Dedifferentiated amniotic fluid mesenchymal stem cell (primary cell): ENCODE measurements at regions not wholly inside any gene's neighbourhood (a gene's known extent, or its start where the extent isn't known, plus 50 kb on each side); places are given as distances from the start of the nearest gene placed in this dataset.
"Not testable (repeated sequence)": the region's sequence is repeated elsewhere in the genome, so short reads cannot be mapped to it uniquely, and the experiment has no call there.

Experiments used
- DNase-seq: peaks from one replicate; pipeline ENCODE4 v3.0.0-alpha.2; 2016; ENCODE audit errors: extremely low spot score

DNA sequence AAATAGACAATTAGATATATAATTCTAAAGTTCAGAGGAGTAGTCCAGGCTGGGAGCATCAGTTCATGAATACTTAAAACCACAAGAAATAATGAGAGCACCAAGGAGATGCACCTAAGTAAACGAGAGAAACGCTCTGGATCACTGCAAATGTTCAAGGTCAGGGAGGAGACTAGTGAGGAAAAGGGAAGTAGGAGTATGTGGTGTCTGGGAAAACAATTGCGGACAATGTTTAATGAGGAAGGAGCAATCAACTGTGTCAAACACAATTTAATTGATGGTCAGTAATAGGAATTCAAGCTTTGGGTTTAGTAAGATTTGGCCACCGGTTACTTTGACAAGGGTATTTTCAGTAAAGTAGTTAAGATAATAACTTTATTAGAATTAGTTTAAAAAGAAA lies 652.2 kb downstream of the DACH1 start:
- no peak for DNase-seq

DNA sequence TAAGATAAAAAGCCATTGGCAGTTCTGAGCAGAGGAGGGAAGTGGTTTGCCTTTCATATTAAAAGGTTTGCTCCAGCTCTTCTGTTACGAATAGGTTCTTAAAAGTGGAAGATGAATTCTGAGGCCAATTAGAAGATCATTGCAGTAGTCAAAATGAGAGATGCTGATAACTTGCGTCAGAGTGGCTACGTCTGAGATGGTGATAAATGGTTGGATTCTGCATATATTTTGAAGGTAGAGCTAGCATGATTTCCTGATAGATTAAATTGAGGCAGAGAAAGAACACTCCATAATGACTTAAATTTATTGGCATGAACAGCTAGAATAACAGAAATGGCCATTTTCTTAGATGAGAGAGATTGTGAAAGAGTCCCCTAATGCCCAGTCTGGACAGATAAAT lies 652.6 kb downstream of the DACH1 start:
- no peak for DNase-seq

DNA sequence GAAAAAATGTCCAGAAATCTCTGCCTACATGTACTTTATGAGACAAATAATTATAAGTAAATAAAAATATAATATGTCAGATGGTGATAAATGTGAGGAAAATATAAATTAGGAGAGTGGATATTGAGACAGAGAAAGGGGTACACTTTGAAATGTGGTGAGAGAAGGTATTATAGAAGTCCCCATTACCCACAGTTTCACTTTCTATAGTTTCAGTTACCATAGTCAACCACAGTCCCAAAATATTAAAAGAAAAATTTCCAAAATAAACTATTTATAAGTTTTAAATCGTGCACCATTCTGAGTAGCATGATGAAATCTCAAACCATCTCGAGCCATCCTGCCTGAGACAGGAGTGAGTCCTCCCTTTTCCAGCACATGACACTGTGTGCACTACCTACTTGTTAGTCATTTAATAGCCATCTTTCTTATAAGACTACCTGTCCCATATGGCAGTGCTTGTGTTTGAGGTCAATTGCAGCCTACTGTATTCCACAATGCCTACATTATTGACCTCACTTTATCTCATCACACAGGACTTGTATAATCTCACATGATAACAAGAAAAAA lies 653.7 kb downstream of the DACH1 start:
- no peak for DNase-seq

DNA sequence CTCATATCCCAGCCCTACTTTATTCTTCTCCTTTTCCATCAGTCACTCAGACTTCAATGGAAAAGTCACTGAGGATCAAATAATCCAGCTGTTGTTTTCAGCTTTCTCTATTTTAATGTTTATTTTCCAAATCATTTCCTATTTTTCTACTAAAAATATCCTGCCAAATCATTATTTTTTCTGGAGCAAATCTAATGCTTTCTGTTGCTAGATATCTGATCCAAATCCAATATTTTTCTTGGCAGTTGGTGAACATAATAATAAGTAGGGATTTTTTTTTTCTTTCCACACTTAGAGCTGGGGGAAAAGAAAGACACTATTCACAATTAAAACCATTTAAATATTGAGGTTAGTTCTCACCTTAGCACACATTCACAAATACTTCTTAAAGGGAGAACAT lies 656.1 kb downstream of the DACH1 start:
- DNase-seq, result no peak

DNA sequence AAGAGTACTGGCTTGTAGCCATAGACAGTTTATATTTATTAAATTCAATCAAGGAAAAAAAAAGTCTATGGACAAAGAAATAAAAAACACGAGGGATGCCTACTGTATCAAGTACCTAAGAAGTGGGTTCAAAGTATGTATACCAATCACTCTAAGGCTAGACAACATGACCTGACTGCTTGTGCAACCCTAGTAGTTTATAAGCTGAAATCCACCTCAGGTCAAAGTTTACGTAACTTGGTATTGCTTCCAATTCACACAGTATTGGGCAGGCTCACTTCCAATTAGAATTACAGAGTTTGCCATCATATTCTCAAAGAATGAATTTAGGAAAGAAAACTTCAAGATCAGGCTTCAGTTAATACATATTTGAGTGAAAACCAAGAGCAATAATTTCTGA lies 657.8 kb downstream of the DACH1 start:
- no peak for DNase-seq

DNA sequence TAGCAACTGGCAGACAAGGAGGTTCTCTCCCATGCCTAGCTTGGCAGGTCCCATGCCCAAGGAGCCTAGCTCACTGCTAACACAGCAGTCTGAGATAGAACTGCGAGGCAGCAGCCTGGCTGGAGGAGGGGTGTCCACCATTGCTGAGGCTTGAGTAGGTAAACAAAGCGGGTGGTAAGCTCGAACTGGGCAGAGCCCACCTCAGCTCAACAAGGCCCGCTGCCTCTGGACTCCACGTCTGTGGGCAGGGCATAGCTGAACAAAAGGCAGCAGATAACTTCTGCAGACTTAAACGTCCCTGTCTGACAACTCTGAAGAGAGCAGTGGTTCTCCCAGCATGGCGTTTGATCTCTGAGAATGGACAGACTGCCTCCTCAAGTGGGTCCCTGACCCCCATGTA lies 682.4 kb downstream of the DACH1 start:
- not testable (repeated sequence) for DNase-seq

DNA sequence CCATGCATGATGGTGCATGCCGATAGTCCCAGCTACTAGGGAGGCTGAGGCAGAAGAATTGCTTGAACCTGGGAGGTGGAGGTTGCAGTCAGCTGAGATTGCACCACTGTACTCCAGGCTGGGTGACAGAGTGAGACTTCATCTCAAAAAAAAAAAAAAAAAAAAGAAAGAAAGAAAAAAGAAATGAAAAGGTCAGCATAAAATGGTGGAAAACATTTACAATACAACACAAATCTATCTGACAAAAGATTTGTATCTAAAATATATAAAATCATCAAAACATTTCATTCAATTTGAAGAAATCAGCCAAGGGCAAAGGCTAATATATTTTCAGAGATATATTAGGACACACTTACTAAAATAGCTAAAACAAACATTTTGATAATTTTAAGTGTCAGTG lies 683.7 kb downstream of the DACH1 start:
- DNase-seq, result not testable (repeated sequence)

DNA sequence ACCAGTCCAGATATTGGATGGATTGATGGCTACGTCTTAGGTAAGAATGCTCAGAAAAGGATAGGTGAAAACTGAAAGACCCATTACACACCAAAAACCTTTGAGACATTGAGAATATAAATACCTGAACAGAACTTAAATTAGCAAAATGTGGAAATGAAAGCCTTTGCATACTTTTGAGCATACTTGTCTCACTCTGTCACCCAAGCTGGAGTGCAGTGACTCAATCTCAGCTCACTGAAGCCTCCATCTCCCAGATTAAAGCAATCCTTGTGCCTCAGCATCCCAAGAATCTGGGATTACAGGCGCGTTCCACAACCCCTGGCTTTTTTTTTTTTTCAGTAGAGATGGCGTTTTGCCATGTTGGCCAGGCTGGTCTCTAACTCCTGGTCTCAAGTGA lies 695.3 kb downstream of the DACH1 start:
- DNase-seq, result no peak

DNA sequence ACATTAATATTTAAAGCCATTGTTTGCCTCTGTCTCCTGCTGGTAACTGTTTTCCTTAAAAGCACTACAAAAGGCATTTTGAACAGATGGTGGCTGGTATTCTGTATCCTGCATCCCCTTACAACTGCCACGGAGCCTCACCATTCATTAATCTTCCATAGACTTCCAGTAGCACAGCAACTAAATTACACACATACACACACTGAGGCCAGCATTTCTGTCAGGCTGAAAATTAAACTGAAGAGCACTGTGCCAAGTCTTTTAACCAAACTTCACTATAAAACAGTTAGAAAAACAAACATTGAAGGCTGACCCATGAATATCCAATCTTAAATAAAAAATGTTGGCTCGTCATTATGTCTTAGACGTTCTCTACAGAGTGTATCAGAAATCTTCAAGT lies 697.8 kb downstream of the DACH1 start:
- no peak for DNase-seq

DNA sequence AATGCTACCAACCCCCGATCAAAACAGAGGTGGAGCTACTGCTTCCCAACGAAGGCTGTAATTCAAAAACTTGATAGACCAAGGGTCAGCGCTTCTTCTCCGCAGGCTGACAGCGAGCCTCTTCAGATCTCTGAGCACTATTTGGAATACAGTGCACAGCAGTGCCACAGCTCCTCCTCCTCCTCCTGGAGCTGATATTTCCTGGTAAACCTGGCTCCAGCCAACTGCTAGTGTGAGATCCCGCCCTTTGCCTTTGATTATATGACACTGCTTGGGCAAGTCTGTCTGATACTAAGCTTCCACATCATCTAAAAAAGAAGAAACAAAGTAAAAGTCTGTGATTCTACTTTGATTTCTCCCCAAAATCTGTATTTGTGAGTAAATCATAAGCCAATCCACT lies 710.5 kb downstream of the DACH1 start:
- no peak for DNase-seq

DNA sequence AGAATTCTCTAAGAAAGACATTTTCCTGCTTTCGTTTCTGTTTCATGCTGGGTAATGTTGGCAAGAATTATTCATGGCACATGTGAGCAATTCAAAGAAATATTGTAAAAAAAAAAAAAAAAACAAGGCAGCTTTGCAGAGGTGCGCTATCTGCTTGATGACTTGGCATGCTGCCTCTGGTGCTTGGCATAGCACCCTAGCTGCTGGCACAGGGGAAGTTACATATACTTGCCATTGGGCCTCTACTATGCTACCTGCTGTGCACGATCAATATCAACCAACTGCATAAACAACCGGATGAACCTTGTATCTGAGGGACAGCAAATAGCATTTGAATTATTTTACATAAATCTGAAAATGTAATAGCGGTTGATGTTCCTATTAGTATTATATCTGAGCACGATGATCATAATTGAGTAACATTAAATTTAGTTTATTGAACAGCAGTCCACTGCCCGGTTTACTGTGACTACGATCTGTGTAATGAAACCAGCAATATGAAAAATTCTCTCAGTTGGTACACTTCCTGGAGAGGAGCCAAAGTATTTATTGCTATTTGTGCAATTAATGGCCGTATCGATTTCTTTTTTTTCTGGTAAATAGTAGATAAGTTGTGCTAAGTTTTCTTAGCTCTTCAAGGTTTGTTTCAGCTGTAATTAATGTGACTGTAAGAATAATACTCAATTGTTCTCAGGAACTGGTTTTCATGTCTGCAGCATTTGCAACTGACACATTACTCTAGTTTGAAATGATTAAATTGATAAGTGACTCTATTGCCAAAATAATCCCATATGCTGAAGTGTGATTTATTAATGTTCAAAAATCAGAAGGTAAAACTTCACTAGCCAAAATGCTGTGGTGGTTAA lies 717.3 kb downstream of the DACH1 start:
- DNase-seq, result no peak

DNA sequence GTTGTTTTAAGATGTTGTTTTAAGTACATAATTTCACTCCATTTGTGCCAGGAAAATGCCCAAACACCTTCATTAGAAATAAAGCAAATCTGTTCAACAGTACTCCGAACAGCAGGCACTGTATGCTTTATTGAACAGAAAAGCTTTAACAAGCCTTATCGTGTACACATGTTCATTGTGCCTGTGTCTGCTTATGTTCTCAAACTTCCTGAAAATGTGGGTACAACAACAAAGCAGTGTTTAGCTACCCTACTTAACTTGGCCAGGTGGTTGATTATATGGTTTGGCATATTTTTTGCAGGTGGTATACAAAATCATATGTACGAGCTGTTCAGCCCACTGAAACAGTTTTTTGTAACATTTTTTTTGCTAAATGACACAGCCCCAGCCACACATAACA lies 718.0 kb downstream of the DACH1 start:
- no peak for DNase-seq

DNA sequence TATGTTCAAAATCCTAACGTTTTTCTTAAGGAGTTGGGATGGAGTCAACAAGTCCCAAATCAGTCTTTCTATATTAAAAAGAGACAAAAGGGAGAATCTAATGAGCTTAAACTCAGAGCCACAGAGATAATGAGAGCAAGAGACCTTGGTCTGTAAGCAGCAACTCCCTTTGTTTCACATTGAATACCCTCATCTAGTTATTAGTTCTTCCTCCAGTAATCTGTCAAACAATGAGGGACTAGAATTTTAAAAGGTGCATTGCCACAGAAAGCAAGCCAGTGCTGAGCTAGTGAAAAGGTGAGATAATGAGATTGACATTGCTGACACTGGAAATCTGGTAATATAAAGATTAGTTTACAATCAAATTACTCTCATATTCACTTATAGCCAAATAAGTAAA lies 718.6 kb downstream of the DACH1 start:
- no peak for DNase-seq

DNA sequence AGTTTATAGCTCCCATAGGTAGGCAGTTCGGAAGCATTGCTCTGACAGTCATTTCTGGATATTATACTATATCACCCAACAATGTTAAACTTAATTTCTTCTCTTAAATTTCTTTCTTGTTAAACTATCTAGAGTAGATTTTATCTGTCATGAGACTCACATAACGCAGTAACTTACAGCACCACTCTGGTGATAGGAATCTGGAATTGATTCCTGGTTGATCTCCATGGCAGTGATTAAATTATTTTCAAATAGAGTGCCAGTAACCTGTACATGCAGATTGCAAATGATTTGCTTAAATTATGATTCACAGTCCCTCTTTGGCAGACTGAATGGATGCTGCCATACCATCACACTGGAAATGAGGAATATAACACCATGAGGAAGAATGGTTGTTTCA lies 722.1 kb downstream of the DACH1 start:
- no peak for DNase-seq

DNA sequence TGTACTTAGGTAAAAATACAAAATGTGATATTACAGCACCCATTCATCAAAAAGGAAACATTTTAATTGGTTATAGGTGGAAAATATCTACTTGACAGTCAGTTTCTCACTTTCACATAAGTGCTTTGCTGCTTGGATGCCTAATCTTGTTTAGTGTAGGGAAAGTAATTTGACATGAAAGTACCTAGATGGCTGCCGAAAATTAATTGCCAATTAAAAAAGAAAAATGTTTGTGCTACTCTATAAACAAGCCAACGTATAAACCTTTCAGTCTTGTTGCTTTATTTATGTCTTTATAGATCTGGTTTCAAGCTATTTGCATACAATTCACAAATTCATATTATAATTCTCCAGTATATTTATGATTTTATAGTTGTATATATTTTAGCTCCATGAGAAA lies 729.9 kb downstream of the DACH1 start:
- DNase-seq, result no peak

DNA sequence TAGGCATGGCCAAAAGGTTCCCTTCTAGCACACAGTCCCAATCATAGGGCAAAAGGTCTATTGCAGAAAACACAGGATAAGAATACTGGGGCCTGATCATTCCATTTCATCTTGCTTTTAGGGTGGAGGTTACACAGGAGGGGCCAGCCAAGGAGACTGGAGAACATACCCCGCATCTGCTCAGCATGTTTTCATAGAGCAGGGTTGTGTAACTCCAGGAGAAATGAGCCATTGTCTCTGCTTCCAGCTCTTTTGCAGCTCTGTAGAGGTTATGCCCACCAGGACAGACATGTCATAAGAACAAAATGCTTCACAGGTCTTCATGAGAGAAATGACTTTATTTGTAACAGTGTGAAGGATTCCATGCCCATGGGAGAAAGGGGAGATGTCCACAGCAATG lies 742.8 kb downstream of the DACH1 start:
- no peak for DNase-seq

DNA sequence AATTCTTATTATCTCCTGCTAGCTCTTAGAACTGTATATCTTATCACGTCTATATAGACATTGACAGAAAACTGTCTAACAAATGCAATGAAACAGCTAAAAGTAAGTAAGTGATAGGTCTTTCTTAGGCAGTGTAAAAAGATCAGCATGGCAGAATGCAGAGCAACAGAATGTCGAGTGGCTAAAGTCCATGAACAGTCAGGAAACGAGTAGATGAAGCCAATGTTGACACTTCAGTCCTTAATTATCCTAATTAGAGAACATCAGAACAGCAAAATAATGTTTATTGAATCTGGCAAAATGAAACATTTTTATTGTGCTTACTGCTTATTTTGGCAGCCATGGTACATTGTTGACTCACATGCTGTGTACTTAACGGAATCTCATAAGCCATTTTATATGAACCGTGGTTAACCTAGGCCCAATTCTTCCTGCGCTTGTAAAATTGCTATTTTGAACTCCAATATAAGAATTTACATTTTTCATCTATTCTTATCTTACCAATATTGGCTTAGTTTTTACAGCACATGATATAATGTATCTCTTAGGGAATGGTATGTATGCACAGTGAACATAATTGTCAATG lies 748.1 kb downstream of the DACH1 start:
- DNase-seq, result no peak

DNA sequence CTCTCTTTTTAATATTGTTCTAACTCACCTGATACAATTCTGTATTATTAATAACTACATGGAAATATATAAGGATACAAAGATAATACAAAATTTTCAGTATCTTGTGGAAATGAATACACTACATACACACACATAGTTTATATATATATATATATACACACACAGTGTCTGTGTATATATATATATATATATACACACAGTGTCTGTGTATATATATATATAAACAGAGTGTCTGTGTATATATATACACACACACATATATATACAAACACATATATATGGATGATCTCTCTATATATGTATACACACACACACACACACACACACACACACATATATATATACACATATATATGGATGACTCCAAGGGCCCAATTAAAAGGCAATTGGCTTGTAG lies 749.1 kb downstream of the DACH1 start:
- DNase-seq, result no peak

DNA sequence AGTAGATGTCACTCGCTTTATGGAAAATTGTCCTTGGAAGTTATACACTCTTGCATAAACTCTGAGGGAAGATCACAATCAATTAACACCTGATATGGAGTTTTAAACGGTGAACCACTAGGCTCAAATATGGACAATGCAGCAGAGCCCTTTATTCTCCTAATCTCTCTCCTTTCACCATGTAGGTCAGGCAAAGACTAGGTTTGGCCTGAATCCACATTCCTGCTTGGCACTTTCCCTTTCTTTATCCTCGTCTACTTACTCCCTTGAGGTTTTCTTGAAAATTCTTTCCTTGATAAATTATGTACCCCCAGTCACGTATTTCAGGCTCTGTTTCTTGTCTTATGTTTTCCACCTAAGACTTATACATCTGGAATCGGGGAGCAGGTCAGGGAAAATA lies 751.7 kb downstream of the DACH1 start:
- DNase-seq, result no peak

DNA sequence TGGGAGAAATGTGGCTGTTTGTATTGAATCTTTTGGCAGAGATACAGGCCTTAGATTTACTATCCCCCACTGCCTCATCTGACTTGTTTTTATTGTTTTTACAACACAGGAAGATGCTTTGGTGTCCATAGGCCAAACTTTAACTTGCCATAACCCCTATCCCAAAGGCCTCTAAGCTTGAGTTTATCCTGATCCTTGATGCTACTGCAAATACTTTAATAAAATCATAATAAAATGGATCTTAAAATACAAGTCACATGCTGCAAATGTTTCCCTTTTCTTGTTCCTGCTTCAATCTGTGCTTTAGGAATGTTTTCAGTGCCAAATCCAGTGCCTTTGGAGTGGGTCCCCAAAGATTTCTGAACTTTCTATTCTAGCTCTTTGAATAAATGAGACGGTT lies 770.6 kb downstream of the DACH1 start:
- DNase-seq, result no peak

DNA sequence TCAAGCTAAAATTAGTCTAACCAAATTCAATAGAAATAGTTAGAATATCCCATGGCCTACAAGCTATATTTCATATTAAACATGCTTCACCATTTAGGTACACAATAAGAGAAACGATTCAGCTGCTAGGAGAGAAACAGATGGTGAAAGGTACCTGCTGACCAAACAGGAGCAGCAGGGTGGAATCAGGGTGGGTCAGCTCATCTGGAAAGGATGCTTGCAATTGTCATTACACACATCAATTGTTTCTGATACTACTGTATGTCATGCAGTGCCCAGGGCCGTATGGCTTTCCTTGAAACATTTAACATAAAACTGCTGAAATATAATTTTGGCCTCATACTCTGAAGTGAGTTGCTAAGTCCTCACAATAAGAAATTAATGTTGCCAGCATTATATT lies 776.0 kb downstream of the DACH1 start:
- DNase-seq, result no peak

DNA sequence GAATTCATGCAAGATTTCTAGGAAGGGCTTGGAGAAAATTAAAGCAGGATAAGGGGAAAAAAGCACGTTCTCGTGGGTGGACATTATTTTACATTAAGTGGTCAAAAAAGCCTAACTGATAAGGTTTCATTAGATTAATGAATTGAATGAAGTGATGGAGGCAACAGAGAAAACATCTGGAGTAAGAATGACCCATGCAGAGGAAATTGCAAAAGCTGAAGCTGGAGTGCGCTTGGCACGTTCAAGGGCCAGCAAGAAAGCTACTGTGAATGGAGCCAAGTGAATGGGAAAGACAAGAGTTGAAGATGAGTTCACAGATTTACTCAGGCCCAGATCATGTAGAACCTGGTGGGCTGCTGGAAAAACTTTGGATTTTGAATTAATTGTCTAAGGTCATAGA lies 777.9 kb downstream of the DACH1 start:
- no peak for DNase-seq

DNA sequence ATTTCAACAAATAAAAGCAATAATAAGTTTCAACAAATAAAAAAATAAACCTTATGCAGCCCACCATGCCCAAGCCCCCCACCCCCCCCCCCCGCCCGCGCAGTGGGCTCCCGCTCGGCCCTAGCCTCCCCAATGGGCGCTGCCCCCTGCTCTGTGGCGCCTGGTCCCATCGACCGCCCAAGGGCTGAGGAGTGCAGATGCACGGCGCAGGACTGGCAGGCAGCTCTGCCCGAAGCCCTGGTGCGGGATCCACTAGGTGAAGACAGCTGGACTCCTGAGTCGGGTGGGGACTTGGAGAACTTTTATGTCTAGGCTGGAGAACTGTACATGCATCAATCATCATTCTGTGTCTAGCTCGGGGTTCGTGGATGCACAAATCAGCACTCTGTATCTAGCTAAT lies 779.6 kb downstream of the DACH1 start:
- DNase-seq, result no peak
